Uterus (tissue), 2 donors: ENCODE measurements at regions not wholly inside any gene's neighbourhood (a gene's known extent, or its start where the extent isn't known, plus 50 kb on each side); places are given as distances from the start of the nearest gene placed in this dataset.
"Not testable (repeated sequence)": the region's sequence is repeated elsewhere in the genome, so short reads cannot be mapped to it uniquely, and the experiment has no call there.

Experiments
- CTCF ChIP-seq, 4 experiments: fragments of 200-600 bp in 2 of 4; fragments of 450-650 bp in 2 of 4; sonication (generic) in 2 of 4; IDR thresholded peaks; one replicate each; pipeline ENCODE4 v1.5.1; 2016 to 2019; ENCODE audit warnings: antibody characterized with exemption in 4 of 4, mild to moderate bottlenecking in 2 of 4, moderate library complexity in 1 of 4
- POLR2A ChIP-seq, 2 donors: fragments of 450-650 bp; IDR thresholded peaks; one replicate each; pipeline ENCODE4 v1.6.1; 2016; ENCODE audit warnings: antibody characterized with exemption in 2 of 2, mild to moderate bottlenecking in 1 of 2, moderate library complexity in 1 of 2

DNA sequence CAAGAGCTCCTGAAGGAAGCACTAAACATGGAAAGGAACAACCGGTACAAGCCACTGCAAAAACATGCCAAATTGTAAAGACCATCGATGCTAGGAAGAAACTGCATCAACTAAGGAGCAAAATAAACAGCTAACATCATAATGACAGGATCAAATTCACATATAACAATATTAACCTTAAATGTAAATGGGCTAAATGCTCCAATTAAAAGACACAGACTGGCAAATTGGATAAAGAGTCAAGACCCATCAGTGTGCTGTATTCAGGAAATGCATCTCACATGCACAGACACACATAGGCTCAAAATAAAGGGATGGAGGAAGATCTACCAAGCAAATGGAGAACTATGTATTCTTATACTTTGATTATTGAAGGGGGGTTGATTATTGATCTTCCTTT lies 156.6 kb upstream of the NAMPT start:
- TF ChIP-seq POLR2A, CTCF (IDR thresholded peaks at IDR 0.05): not testable (repeated sequence)
